HepG2 (cell line): ENCODE measurements at regions not wholly inside any gene's neighbourhood (a gene's known extent, or its start where the extent isn't known, plus 50 kb on each side); places are given as distances from the start of the nearest gene placed in this dataset.

Experiments
- ATAC-seq: fragments of 200-7000 bp; cut with Tn5 transposase; 3 replicates; pipeline ENCODE4 v1.9.1; 2020; ENCODE audit warnings: mild to moderate bottlenecking, moderate library complexity
- BruUV-seq: library from RNA; stranded (reverse); fragments of 400-500 nt; replicated peaks from 2 replicates; lab custom pipeline; 2021; lab: Mats Ljungman, UMichigan
- CTCF ChIA-PET: fragments of 300-600 bp; formaldehyde crosslinking; extraction: SDS; loops from one replicate; lab custom pipeline; 2021; ENCODE audit warnings: low total read pairs, inconsistent platforms, low intra/inter-chr PET ratio; lab: Yijun Ruan, JAX
- POLR2A ChIA-PET: fragments of 350-600 bp; sonication (Branson Sonifier 250); formaldehyde crosslinking; loops from one replicate; lab custom pipeline; 2020; ENCODE audit warnings: antibody characterized with exemption, inconsistent platforms; lab: Yijun Ruan, JAX
- DNase-seq: peaks from one replicate; pipeline ENCODE4 v3.0.0-alpha.2; 2015; ENCODE audit warnings: low spot score
- FAIRE-seq: peaks from 3 replicates; lab custom pipeline; 2011; peaks lifted over from hg19 to GRCh38; lab: Jason Lieb, UNC
- H2AFZ ChIP-seq: one replicate; pipeline ENCODE4 v1.6.1; 2011; ENCODE audit warnings: low read length, inconsistent platforms
- H3K27ac ChIP-seq: fragments of 300-600 bp; 3 replicates; pipeline ENCODE4 v1.8.0; 2011; ENCODE audit warnings: mixed run types, mild to moderate bottlenecking, mixed read lengths, low read length, inconsistent platforms; ENCODE audit not compliant: insufficient read depth; ENCODE audit errors: extremely low read length
- H3K27me3 ChIP-seq, 2 experiments: fragments of 200-600 bp in 1 of 2; 2 replicates in 1 of 2; 3 replicates in 1 of 2; pipeline versions ENCODE4 v1.6.0 to v1.8.0; 2011; ENCODE audit warnings: low read length in 2 of 2, mild to moderate bottlenecking in 2 of 2, moderate library complexity in 2 of 2, inconsistent platforms in 1 of 2; ENCODE audit not compliant: insufficient read depth in 2 of 2, control insufficient read depth in 1 of 2
- H3K36me3 ChIP-seq, 2 experiments: fragments of 200-600 bp in 1 of 2; replicated peaks in 1 of 2; 2 replicates in 1 of 2; 3 replicates in 1 of 2; pipeline versions ENCODE4 v1.5.1 to v1.8.0; 2011; ENCODE audit warnings: low read length in 2 of 2, inconsistent platforms in 1 of 2; ENCODE audit not compliant: insufficient read depth in 2 of 2, control insufficient read depth in 1 of 2
- H3K4me1 ChIP-seq: 2 replicates; pipeline ENCODE4 v1.5.1; 2012; ENCODE audit warnings: low read length, inconsistent platforms; ENCODE audit not compliant: insufficient read depth
- H3K4me2 ChIP-seq: 2 replicates; pipeline ENCODE4 v1.6.0; 2011; ENCODE audit warnings: low read depth, low read length, inconsistent platforms
- H3K4me3 ChIP-seq, 3 experiments: fragments of 200-600 bp in 1 of 3; sonication (generic), shearing (Covaris generic) in 1 of 3; replicated peaks in 1 of 3; 2 replicates each; pipeline ENCODE4 v1.5.1; 2011 to 2016; ENCODE audit warnings: low read length in 3 of 3, inconsistent platforms in 2 of 3, low read depth in 2 of 3, mild to moderate bottlenecking in 2 of 3, control low read depth in 1 of 3, mixed read lengths in 1 of 3; ENCODE audit not compliant: insufficient read depth in 1 of 3
- H3K79me2 ChIP-seq: one replicate; pipeline ENCODE4 v1.6.1; 2011; ENCODE audit warnings: low read length, inconsistent platforms; ENCODE audit not compliant: insufficient read depth
- H3K9ac ChIP-seq: 2 replicates; pipeline ENCODE4 v1.6.0; 2011; ENCODE audit warnings: mild to moderate bottlenecking, low read depth, low read length, inconsistent platforms; ENCODE audit not compliant: insufficient read depth
- H3K9me3 ChIP-seq: 2 replicates; pipeline ENCODE4 v1.5.1; 2012; ENCODE audit warnings: mild to moderate bottlenecking, low read length
- H4K20me1 ChIP-seq: 2 replicates; pipeline ENCODE4 v1.6.0; 2011; ENCODE audit warnings: inconsistent platforms, mild to moderate bottlenecking, low read length, moderate library complexity; ENCODE audit not compliant: insufficient read depth
- ARNTL ChIP-seq: sonication (generic); formaldehyde crosslinking; IDR thresholded peaks from 2 replicates; pipeline ENCODE4 v1.4.0; 2020; ENCODE audit warnings: mild to moderate bottlenecking, missing genetic modification reagents
- EP300 ChIP-seq, 3 experiments: sonication (generic) in 1 of 3; formaldehyde crosslinking in 1 of 3; IDR thresholded peaks; 2 replicates each; pipeline versions ENCODE4 v1.5.1 to v1.6.1; 2011 to 2020; ENCODE audit warnings: low read depth in 2 of 3, low read length in 2 of 3, borderline replicate concordance in 1 of 3, improper control_type of control experiment in 1 of 3, mild to moderate bottlenecking in 1 of 3, missing genetic modification reagents in 1 of 3, moderate library complexity in 1 of 3
- ETV6 ChIP-seq: sonication (generic); formaldehyde crosslinking; conservative IDR thresholded peaks from 2 replicates; pipeline ENCODE4 v1.4.0; 2020; ENCODE audit warnings: missing genetic modification reagents
- GABPB1 ChIP-seq: IDR thresholded peaks from 2 replicates; pipeline ENCODE4 v1.6.1; 2016; ENCODE audit warnings: mild to moderate bottlenecking, missing genetic modification reagents, moderate library complexity, missing compliant biosample characterization
- HHEX ChIP-seq: IDR thresholded peaks from 2 replicates; pipeline ENCODE4 v1.6.1; 2016; ENCODE audit warnings: control low read depth
- IKZF1 ChIP-seq: fragments of 450-650 bp; IDR thresholded peaks from 2 replicates; pipeline ENCODE4 v1.7.1; 2016
- KDM2A ChIP-seq: sonication (generic); formaldehyde crosslinking; IDR thresholded peaks from 2 replicates; pipeline ENCODE4 v1.4.0; 2020; ENCODE audit warnings: low read depth, missing genetic modification reagents, borderline replicate concordance
- KMT2A ChIP-seq: sonication (generic); formaldehyde crosslinking; IDR thresholded peaks from 2 replicates; pipeline ENCODE4 v1.4.0; 2020; ENCODE audit warnings: missing genetic modification reagents
- MIER3 ChIP-seq: IDR thresholded peaks from 2 replicates; pipeline ENCODE4 v1.6.1; 2016; ENCODE audit warnings: missing compliant biosample characterization, borderline replicate concordance
- NBN ChIP-seq: fragments of 450-650 bp; conservative IDR thresholded peaks from 2 replicates; pipeline ENCODE4 v1.6.1; 2017
- NRL ChIP-seq: sonication (generic); formaldehyde crosslinking; IDR thresholded peaks from 2 replicates; pipeline ENCODE4 v1.5.0; 2020; ENCODE audit warnings: missing genetic modification reagents, mild to moderate bottlenecking, moderate library complexity, borderline replicate concordance
- PHB2 ChIP-seq: fragments of 450-650 bp; IDR thresholded peaks from 2 replicates; pipeline ENCODE4 v1.6.1; 2018; ENCODE audit not compliant: partially characterized antibody
- SNRNP70 ChIP-seq: fragments of 200-400 bp; formaldehyde crosslinking; IDR thresholded peaks from 2 replicates; pipeline ENCODE4 v1.6.1; 2017; ENCODE audit warnings: mild to moderate bottlenecking, low read depth, low read length, moderate library complexity
- SRSF9 ChIP-seq: fragments of 200-400 bp; formaldehyde crosslinking; IDR thresholded peaks from 2 replicates; pipeline ENCODE4 v1.6.1; 2018; ENCODE audit warnings: borderline replicate concordance, mild to moderate bottlenecking, low read depth, low read length; ENCODE audit not compliant: insufficient read depth, poor library complexity, severe bottlenecking
- ZNF264 ChIP-seq: sonication (generic); formaldehyde crosslinking; IDR thresholded peaks from 2 replicates; pipeline ENCODE4 v1.4.0; 2020; ENCODE audit warnings: missing genetic modification reagents
- ZNF337 ChIP-seq: sonication (generic); formaldehyde crosslinking; IDR thresholded peaks from 2 replicates; pipeline ENCODE4 v1.5.1; 2020; ENCODE audit warnings: missing genetic modification reagents, low read depth, mild to moderate bottlenecking, borderline replicate concordance
- ZNF354B ChIP-seq: sonication (generic); formaldehyde crosslinking; IDR thresholded peaks from 2 replicates; pipeline ENCODE4 v1.8.0; 2022; ENCODE audit warnings: mild to moderate bottlenecking, missing genetic modification reagents
- ZNF564 ChIP-seq: sonication (generic); formaldehyde crosslinking; IDR thresholded peaks from 2 replicates; pipeline ENCODE4 v1.8.1; 2023; ENCODE audit warnings: mild to moderate bottlenecking, missing genetic modification reagents
- ZNF605 ChIP-seq: sonication (generic); formaldehyde crosslinking; IDR thresholded peaks from 2 replicates; pipeline ENCODE4 v1.8.0; 2022; ENCODE audit warnings: mild to moderate bottlenecking, missing genetic modification reagents
- WGBS: methylation state at CpG from one replicate; pipeline ENCODE4 v1.1.6; 2017; ENCODE audit warnings: low lambda C conversion rate; 5-methylcytosine and 5-hydroxymethylcytosine counted together
- in situ Hi-C: cut with HindIII; loops from 2 replicates; pipeline ENCODE4 v1.10.0; 2017; ENCODE audit warnings: low pct_unique_long_range_greater_than_20kb; ENCODE audit not compliant: extremely low pct_ligation_motif_present
- intact Hi-C: fragments of 100-400 bp; cut with micrococcal nuclease; formaldehyde crosslinking; loops from one replicate; pipeline ENCODE4 v1.10.0; 2022; ENCODE audit not compliant: unreplicated experiment
- TF ChIP-seq, protein P1 (sequence below): sonication (generic); formaldehyde crosslinking; IDR thresholded peaks from 2 replicates; pipeline ENCODE4 v1.8.0; 2022; ENCODE audit warnings: mild to moderate bottlenecking, missing genetic modification reagents; ENCODE audit not compliant: insufficient replicate concordance
- TF ChIP-seq, protein P2 (sequence below): sonication (generic); formaldehyde crosslinking; IDR thresholded peaks from 2 replicates; pipeline ENCODE4 v1.4.0; 2020; ENCODE audit warnings: mild to moderate bottlenecking, missing genetic modification reagents
- TF ChIP-seq, protein P3 (sequence below): sonication (generic); formaldehyde crosslinking; IDR thresholded peaks from 2 replicates; pipeline ENCODE4 v1.4.0; 2020; ENCODE audit warnings: missing genetic modification reagents

DNA sequence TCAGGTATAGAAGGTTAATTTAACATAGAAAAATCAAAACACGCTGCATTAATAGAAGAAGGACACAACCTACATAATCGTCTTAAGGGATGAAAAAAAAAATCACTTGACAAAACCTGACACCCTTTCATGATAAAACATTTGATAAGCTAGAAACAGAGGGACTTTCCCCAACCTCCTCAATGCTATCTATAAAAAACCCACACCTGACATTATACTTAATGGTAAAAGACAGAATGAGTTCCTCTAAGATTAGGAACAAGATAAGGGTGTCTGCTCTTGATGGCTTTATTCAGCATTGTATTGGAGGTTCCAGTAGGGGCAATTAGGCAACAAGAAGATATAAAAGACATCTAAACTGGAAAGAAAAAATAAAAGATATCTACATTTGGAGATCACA lies 69.9 kb upstream of the KBTBD8 start:
- BruUV-seq = no TSS peak
- no peak for FAIRE-seq

DNA sequence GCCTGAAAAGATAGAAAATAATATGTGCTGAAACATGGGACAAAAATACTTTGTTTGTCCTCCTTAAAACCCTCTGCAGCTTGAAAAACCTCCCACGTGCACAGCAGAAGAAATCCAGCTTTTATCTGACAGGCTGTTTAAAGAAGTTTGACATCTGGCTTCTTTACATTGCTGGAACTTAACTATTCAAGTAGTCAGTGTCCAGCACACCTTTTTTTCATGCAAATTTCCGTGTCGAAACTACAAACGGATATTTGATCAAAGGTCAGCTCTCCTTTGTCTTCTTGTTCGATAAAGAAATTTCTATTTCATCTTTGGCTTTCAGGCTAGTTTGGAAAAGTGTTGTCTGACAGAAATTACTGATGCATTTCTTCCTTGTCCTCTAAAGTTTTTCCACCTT lies 66.8 kb upstream of the KBTBD8 start:
- H2AFZ ChIP-seq = no peak overlapping the region
- no peak for ATAC-seq
- H3K36me3 ChIP-seq = no peaks in the 10 kb centered on the region
- H3K4me3 ChIP-seq = no peak overlapping the region
- H3K27me3 ChIP-seq = no peaks in the 10 kb centered on the region; a peak in 1 of 5 replicates
- ChIA-PET POLR2A (interaction anchor here (0.6 kb wide), 1 partner anchor 98 kb away, joined by 3 read pairs; no protein-coding TSS in a partner anchor), CTCF (no interaction called here)
- in situ Hi-C loops (no loop called here), intact Hi-C loops (no loop called here)
- no peak for FAIRE-seq
- H3K79me2 ChIP-seq = no peaks in the 10 kb centered on the region
- no peak overlapping the region for H3K27ac ChIP-seq
- no peaks in the 10 kb centered on the region for H4K20me1 ChIP-seq
- no TSS peak for BruUV-seq
- under 1% methylated on average over 5 of the region's 5 CpGs for WGBS
- H3K4me1 ChIP-seq = no peaks in the 10 kb centered on the region
- H3K9me3 ChIP-seq = no peaks in the 10 kb centered on the region
- no peak overlapping the region for H3K9ac ChIP-seq
- no peak overlapping the region for H3K4me2 ChIP-seq
- DNase-seq = no peak
- no peak for TF ChIP-seq KMT2A
- TF ChIP-seq, protein P1, sequence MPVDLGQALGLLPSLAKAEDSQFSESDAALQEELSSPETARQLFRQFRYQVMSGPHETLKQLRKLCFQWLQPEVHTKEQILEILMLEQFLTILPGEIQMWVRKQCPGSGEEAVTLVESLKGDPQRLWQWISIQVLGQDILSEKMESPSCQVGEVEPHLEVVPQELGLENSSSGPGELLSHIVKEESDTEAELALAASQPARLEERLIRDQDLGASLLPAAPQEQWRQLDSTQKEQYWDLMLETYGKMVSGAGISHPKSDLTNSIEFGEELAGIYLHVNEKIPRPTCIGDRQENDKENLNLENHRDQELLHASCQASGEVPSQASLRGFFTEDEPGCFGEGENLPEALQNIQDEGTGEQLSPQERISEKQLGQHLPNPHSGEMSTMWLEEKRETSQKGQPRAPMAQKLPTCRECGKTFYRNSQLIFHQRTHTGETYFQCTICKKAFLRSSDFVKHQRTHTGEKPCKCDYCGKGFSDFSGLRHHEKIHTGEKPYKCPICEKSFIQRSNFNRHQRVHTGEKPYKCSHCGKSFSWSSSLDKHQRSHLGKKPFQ (CRISPR knock-in tag) = no peak
- TF ChIP-seq SNRNP70 = no peak
- TF ChIP-seq, protein P2, sequence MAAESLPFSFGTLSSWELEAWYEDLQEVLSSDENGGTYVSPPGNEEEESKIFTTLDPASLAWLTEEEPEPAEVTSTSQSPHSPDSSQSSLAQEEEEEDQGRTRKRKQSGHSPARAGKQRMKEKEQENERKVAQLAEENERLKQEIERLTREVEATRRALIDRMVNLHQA (CRISPR knock-in tag) = no peak
- TF ChIP-seq, protein P3, sequence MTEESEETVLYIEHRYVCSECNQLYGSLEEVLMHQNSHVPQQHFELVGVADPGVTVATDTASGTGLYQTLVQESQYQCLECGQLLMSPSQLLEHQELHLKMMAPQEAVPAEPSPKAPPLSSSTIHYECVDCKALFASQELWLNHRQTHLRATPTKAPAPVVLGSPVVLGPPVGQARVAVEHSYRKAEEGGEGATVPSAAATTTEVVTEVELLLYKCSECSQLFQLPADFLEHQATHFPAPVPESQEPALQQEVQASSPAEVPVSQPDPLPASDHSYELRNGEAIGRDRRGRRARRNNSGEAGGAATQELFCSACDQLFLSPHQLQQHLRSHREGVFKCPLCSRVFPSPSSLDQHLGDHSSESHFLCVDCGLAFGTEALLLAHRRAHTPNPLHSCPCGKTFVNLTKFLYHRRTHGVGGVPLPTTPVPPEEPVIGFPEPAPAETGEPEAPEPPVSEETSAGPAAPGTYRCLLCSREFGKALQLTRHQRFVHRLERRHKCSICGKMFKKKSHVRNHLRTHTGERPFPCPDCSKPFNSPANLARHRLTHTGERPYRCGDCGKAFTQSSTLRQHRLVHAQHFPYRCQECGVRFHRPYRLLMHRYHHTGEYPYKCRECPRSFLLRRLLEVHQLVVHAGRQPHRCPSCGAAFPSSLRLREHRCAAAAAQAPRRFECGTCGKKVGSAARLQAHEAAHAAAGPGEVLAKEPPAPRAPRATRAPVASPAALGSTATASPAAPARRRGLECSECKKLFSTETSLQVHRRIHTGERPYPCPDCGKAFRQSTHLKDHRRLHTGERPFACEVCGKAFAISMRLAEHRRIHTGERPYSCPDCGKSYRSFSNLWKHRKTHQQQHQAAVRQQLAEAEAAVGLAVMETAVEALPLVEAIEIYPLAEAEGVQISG (CRISPR knock-in tag) = no peak
- TF ChIP-seq ARNTL (CRISPR knock-in tag) = no peak
- no peak for TF ChIP-seq ZNF354B (CRISPR knock-in tag)
- no peak for TF ChIP-seq MIER3
- TF ChIP-seq KDM2A = no peak
- no peak for TF ChIP-seq GABPB1 (CRISPR knock-in tag)
- TF ChIP-seq HHEX (CRISPR knock-in tag) = no peak

More for the DNA sequence above, 69.9 kb upstream of the KBTBD8 start:
- no peak for ATAC-seq
- Histone ChIP-seq H3K4me1 (no peaks in the 10 kb centered on the region), H3K9me3 (no peaks in the 10 kb centered on the region), H2AFZ (no peak overlapping the region), H3K4me3 (no peak overlapping the region), H4K20me1 (no peaks in the 10 kb centered on the region), H3K9ac (no peak overlapping the region), H3K36me3 (no peaks in the 10 kb centered on the region), H3K79me2 (no peaks in the 10 kb centered on the region), H3K4me2 (no peak overlapping the region), H3K27ac (no peak overlapping the region), H3K27me3 (no peaks in the 10 kb centered on the region)
- in situ Hi-C loops (no loop called here), intact Hi-C loops (no loop called here)
- CTCF ChIA-PET = no interaction called here
- TF ChIP-seq ETV6 (CRISPR knock-in tag) (no peak), SRSF9 (no peak), ZNF564 (CRISPR knock-in tag) (no peak), ZNF264 (CRISPR knock-in tag) (no peak), ZNF605 (CRISPR knock-in tag) (no peak), NRL (CRISPR knock-in tag) (no peak), PHB2 (no peak), IKZF1 (no peak), ZNF337 (CRISPR knock-in tag) (no peak), NBN (no peak), HHEX (CRISPR knock-in tag) (no peak), EP300 (IDR thresholded peaks at IDR 0.05; ENCODE audit: low read depth in 2 of 2, low read length in 2 of 2) (no peak), EP300 (CRISPR knock-in tag; IDR thresholded peaks at IDR 0.05; ENCODE audit: borderline replicate concordance) (no peak)
- POLR2A ChIA-PET = no interaction called here
- DNase-seq = no peak
- 0% methylated on average over 2 of the region's 2 CpGs for WGBS
